IMR-90 (cell line): ENCODE measurements at regions not wholly inside any gene's neighbourhood (a gene's known extent, or its start where the extent isn't known, plus 50 kb on each side); places are given as distances from the start of the nearest gene placed in this dataset.

Experiments
- ATAC-seq: fragments of 200-7000 bp; cut with Tn5 transposase; 2 replicates; pipeline ENCODE4 v1.9.1; 2020; ENCODE audit warnings: low read depth, mild to moderate bottlenecking, moderate library complexity
- BruUV-seq: library from RNA; stranded (reverse); fragments of 400-500 nt; replicated peaks from 2 replicates; lab custom pipeline; 2021; lab: Mats Ljungman, UMichigan
- CTCF ChIA-PET: fragments of 300-600 bp; formaldehyde crosslinking; extraction: SDS; loops from one replicate; lab custom pipeline; 2021; ENCODE audit warnings: antibody characterized with exemption; lab: Yijun Ruan, JAX
- POLR2A ChIA-PET: fragments of 300-600 bp; sonication (Branson Sonifier 250); formaldehyde crosslinking; loops from one replicate; lab custom pipeline; 2022; ENCODE audit warnings: antibody characterized with exemption; ENCODE audit not compliant: unreplicated experiment; lab: Charles Lee
- DNase-seq: peaks from one replicate; pipeline ENCODE4 v3.0.0; 2013
- H2AFZ ChIP-seq: replicated peaks from 2 replicates; pipeline ENCODE3; 2013; ENCODE audit warnings: low read length, mild to moderate bottlenecking; ENCODE audit not compliant: poor library complexity
- H2AK5ac ChIP-seq: 2 replicates; pipeline ENCODE4 v1.6.1; 2013; ENCODE audit warnings: low read depth, low read length, inconsistent platforms
- H2AK9ac ChIP-seq: replicated peaks from 2 replicates; pipeline ENCODE3; 2013; ENCODE audit warnings: mild to moderate bottlenecking, low read depth, low read length, moderate library complexity; ENCODE audit not compliant: poor library complexity
- H2BK120ac ChIP-seq: 2 replicates; pipeline ENCODE4 v1.6.1; 2013; ENCODE audit warnings: low read depth, low read length, inconsistent platforms
- H2BK15ac ChIP-seq: 3 replicates; pipeline ENCODE4 v1.6.1; 2013; ENCODE audit warnings: low read depth, low read length, inconsistent platforms
- H2BK20ac ChIP-seq: 2 replicates; pipeline ENCODE4 v1.6.1; 2013; ENCODE audit warnings: low read depth, mild to moderate bottlenecking, inconsistent platforms, low read length, moderate library complexity
- H2BK5ac ChIP-seq: 2 replicates; pipeline ENCODE4 v1.6.1; 2013; ENCODE audit warnings: mild to moderate bottlenecking, low read depth, low read length, inconsistent platforms; ENCODE audit not compliant: poor library complexity, severe bottlenecking
- H3K14ac ChIP-seq: replicated peaks from 2 replicates; pipeline ENCODE4 v1.6.1; 2013; ENCODE audit warnings: low read depth, low read length, inconsistent platforms
- H3K18ac ChIP-seq: 2 replicates; pipeline ENCODE4 v1.6.1; 2013; ENCODE audit warnings: low read depth, low read length, control low read depth
- H3K23ac ChIP-seq: 2 replicates; pipeline ENCODE4 v1.6.1; 2013; ENCODE audit warnings: low read depth, low read length, inconsistent platforms
- H3K27ac ChIP-seq: 2 replicates; pipeline ENCODE4 v1.5.1; 2013; ENCODE audit warnings: mild to moderate bottlenecking, control low read depth, low read length; ENCODE audit not compliant: insufficient read depth
- H3K27me3 ChIP-seq: 2 replicates; pipeline ENCODE4 v1.6.1; 2013; ENCODE audit warnings: low read length; ENCODE audit not compliant: control insufficient read depth, insufficient read depth
- H3K36me3 ChIP-seq: 2 replicates; pipeline ENCODE4 v1.6.1; 2013; ENCODE audit warnings: low read length, mixed read lengths; ENCODE audit not compliant: control insufficient read depth, insufficient read depth
- H3K4ac ChIP-seq: 2 replicates; pipeline ENCODE4 v1.6.1; 2013; ENCODE audit warnings: low read depth, low read length, inconsistent platforms
- H3K4me1 ChIP-seq: 2 replicates; pipeline ENCODE4 v1.6.1; 2013; ENCODE audit warnings: low read length, mixed read lengths; ENCODE audit not compliant: control insufficient read depth, insufficient read depth
- H3K4me2 ChIP-seq: 2 replicates; pipeline ENCODE4 v1.6.1; 2013; ENCODE audit warnings: low read depth, mild to moderate bottlenecking, control low read depth, low read length, moderate library complexity
- H3K4me3 ChIP-seq: 2 replicates; pipeline ENCODE4 v1.5.1; 2013; ENCODE audit warnings: low read depth, mild to moderate bottlenecking, control low read depth, low read length, moderate library complexity; ENCODE audit not compliant: insufficient read depth
- H3K56ac ChIP-seq: 2 replicates; pipeline ENCODE4 v1.6.1; 2013; ENCODE audit warnings: low read length, inconsistent platforms; ENCODE audit not compliant: insufficient read depth; ENCODE audit errors: extremely low read depth
- H3K79me1 ChIP-seq, 2 experiments: 2 replicates each; pipeline ENCODE4 v1.6.1; 2013; ENCODE audit warnings: low read length in 2 of 2, inconsistent platforms in 1 of 2, low read depth in 1 of 2
- H3K9ac ChIP-seq: 2 replicates; pipeline ENCODE4 v1.6.1; 2013; ENCODE audit warnings: low read depth, low read length, control low read depth
- H3K9me1 ChIP-seq: 2 replicates; pipeline ENCODE4 v1.6.1; 2013; ENCODE audit warnings: low read length, inconsistent platforms; ENCODE audit not compliant: insufficient read depth
- H3K9me3 ChIP-seq: 2 replicates; pipeline ENCODE4 v1.6.1; 2013; ENCODE audit warnings: low read length; ENCODE audit not compliant: control insufficient read depth, insufficient read depth
- H4K20me1 ChIP-seq: 2 replicates; pipeline ENCODE4 v1.6.1; 2013; ENCODE audit warnings: low read length, inconsistent platforms; ENCODE audit not compliant: insufficient read depth
- H4K5ac ChIP-seq: 2 replicates; pipeline ENCODE4 v1.6.1; 2013; ENCODE audit warnings: mild to moderate bottlenecking, low read depth, low read length, control low read depth
- H4K8ac ChIP-seq, 2 experiments: 2 replicates each; pipeline ENCODE4 v1.6.1; 2013; ENCODE audit warnings: low read depth in 2 of 2, low read length in 2 of 2, control low read depth in 1 of 2, inconsistent platforms in 1 of 2
- H4K91ac ChIP-seq: 2 replicates; pipeline ENCODE4 v1.6.1; 2013; ENCODE audit warnings: low read depth, low read length, inconsistent platforms; ENCODE audit not compliant: insufficient read depth
- BHLHE40 ChIP-seq: fragments of 150-350 bp; IDR thresholded peaks from 2 replicates; pipeline ENCODE4 v1.6.1; 2016; ENCODE audit warnings: mild to moderate bottlenecking, low read depth, low read length
- CEBPB ChIP-seq: IDR thresholded peaks from 2 replicates; pipeline ENCODE4 v1.6.1; 2012; ENCODE audit warnings: low read depth, low read length, improper control_type of control experiment
- FOS ChIP-seq: fragments of 150-350 bp; IDR thresholded peaks from 2 replicates; pipeline ENCODE4 v1.6.1; 2016; ENCODE audit warnings: low read depth, low read length
- MAFK ChIP-seq: IDR thresholded peaks from 2 replicates; pipeline ENCODE4 v1.6.1; 2012; ENCODE audit warnings: low read depth, low read length, improper control_type of control experiment
- MAZ ChIP-seq: IDR thresholded peaks from 2 replicates; pipeline ENCODE4 v1.6.1; 2012; ENCODE audit warnings: low read depth, mild to moderate bottlenecking, low read length, improper control_type of control experiment, moderate library complexity, borderline replicate concordance
- MXI1 ChIP-seq: IDR thresholded peaks from 2 replicates; pipeline ENCODE4 v1.6.1; 2012; ENCODE audit warnings: low read depth, mild to moderate bottlenecking, low read length, moderate library complexity, borderline replicate concordance
- NFE2L2 ChIP-seq: fragments of 150-350 bp; IDR thresholded peaks from 2 replicates; pipeline ENCODE4 v1.6.1; 2016; ENCODE audit warnings: low read depth, mild to moderate bottlenecking, low read length
- POLR2A ChIP-seq: IDR thresholded peaks from 2 replicates; pipeline ENCODE4 v1.6.1; 2012; ENCODE audit warnings: mild to moderate bottlenecking, low read depth, low read length
- RAD21 ChIP-seq: IDR thresholded peaks from 2 replicates; pipeline ENCODE4 v1.6.1; 2012; ENCODE audit warnings: low read length, improper control_type of control experiment
- RCOR1 ChIP-seq: IDR thresholded peaks from 2 replicates; pipeline ENCODE4 v1.6.1; 2012; ENCODE audit warnings: mild to moderate bottlenecking, low read length, improper control_type of control experiment; ENCODE audit not compliant: insufficient replicate concordance
- RFX5 ChIP-seq: IDR thresholded peaks from 2 replicates; pipeline ENCODE4 v1.8.0; 2012; ENCODE audit warnings: low read depth, mild to moderate bottlenecking, low read length, moderate library complexity
- SMC3 ChIP-seq: fragments of 150-350 bp; IDR thresholded peaks from 2 replicates; pipeline ENCODE4 v1.6.1; 2016; ENCODE audit warnings: low read depth, mild to moderate bottlenecking, antibody characterized with exemption, low read length, moderate library complexity
- WGBS, 2 experiments: methylation state at CpG; one replicate each; pipeline versions ENCODE4 v1.1.5 to v1.1.7; 2013; ENCODE audit warnings: missing lambda C conversion rate in 2 of 2; ENCODE audit not compliant: insufficient read length in 1 of 2; ENCODE audit errors: extremely low coverage in 2 of 2; 5-methylcytosine and 5-hydroxymethylcytosine counted together
- dilution Hi-C: fragments of 300-500 bp; cut with HindIII; formaldehyde crosslinking; loops from one replicate; pipeline ENCODE4 v1.14.3; 2018; ENCODE audit warnings: low sequenced_read_pairs; ENCODE audit not compliant: unreplicated experiment
- in situ Hi-C: fragments of 300-500 bp; cut with MboI; formaldehyde crosslinking; loops from 3 replicates; pipeline ENCODE4 v1.14.3; 2019; ENCODE audit warnings: low sequenced_read_pairs, inconsistent platforms, mixed read lengths
- intact Hi-C: fragments of 100-400 bp; cut with micrococcal nuclease; formaldehyde crosslinking; loops from 2 replicates; pipeline ENCODE4 v1.10.0; 2022
- TF ChIP-seq, protein P1 (sequence below): fragments of 150-350 bp; IDR thresholded peaks from 2 replicates; pipeline ENCODE4 v1.6.1; 2016; ENCODE audit warnings: low read depth, mild to moderate bottlenecking, low read length, moderate library complexity, borderline replicate concordance
- TF ChIP-seq, protein P2 (sequence below): conservative IDR thresholded peaks from 2 replicates; pipeline ENCODE4 v1.5.1; 2012; ENCODE audit warnings: mild to moderate bottlenecking, low read depth, low read length, improper control_type of control experiment

- Histone ChIP-seq H3K36me3 (no peaks in the 10 kb centered on the region), H2AK9ac (no peak overlapping the region), H2BK5ac (no peak overlapping the region), H3K9ac (no peak overlapping the region), H3K14ac (no peak overlapping the region), H2BK120ac (no peak overlapping the region), H4K8ac (no peak overlapping the region), H4K91ac (no peak overlapping the region), H3K56ac (no peak overlapping the region), H3K27me3 (no peaks in the 10 kb centered on the region), H3K9me1 (no peaks in the 10 kb centered on the region), H3K9me3 (no peaks in the 10 kb centered on the region), H2AK5ac (no peak overlapping the region), H3K27ac (no peak overlapping the region), H3K4me2 (no peak overlapping the region), H2BK15ac (no peak overlapping the region), H2AFZ (no peak overlapping the region), H3K4me3 (no peak overlapping the region), H4K20me1 (no peaks in the 10 kb centered on the region), H3K4me1 (no peaks in the 10 kb centered on the region), H4K5ac (no peak overlapping the region), H2BK20ac (no peak overlapping the region), H3K4ac (no peak overlapping the region), H3K18ac (no peak overlapping the region), H3K79me1 (no peaks in the 10 kb centered on the region), H3K23ac (no peak overlapping the region)
- no peak for DNase-seq
- WGBS, 2 experiments = no CpG with 5 or more reads among the region's 1 CpG
- in situ Hi-C loops = no loop called here
- TF ChIP-seq NFE2L2 (no peak), RCOR1 (no peak), MAFK (no peak), RAD21 (no peak), BHLHE40 (no peak), CEBPB (no peak), MXI1 (no peak), MAZ (no peak), SMC3 (no peak), FOS (no peak), POLR2A (no peak), RFX5 (no peak)
- TF ChIP-seq, protein P1, sequence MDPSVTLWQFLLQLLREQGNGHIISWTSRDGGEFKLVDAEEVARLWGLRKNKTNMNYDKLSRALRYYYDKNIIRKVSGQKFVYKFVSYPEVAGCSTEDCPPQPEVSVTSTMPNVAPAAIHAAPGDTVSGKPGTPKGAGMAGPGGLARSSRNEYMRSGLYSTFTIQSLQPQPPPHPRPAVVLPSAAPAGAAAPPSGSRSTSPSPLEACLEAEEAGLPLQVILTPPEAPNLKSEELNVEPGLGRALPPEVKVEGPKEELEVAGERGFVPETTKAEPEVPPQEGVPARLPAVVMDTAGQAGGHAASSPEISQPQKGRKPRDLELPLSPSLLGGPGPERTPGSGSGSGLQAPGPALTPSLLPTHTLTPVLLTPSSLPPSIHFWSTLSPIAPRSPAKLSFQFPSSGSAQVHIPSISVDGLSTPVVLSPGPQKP = no peak
- TF ChIP-seq, protein P2, sequence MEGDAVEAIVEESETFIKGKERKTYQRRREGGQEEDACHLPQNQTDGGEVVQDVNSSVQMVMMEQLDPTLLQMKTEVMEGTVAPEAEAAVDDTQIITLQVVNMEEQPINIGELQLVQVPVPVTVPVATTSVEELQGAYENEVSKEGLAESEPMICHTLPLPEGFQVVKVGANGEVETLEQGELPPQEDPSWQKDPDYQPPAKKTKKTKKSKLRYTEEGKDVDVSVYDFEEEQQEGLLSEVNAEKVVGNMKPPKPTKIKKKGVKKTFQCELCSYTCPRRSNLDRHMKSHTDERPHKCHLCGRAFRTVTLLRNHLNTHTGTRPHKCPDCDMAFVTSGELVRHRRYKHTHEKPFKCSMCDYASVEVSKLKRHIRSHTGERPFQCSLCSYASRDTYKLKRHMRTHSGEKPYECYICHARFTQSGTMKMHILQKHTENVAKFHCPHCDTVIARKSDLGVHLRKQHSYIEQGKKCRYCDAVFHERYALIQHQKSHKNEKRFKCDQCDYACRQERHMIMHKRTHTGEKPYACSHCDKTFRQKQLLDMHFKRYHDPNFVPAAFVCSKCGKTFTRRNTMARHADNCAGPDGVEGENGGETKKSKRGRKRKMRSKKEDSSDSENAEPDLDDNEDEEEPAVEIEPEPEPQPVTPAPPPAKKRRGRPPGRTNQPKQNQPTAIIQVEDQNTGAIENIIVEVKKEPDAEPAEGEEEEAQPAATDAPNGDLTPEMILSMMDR = no peak
- intact Hi-C loops = no loop called here
- ChIA-PET POLR2A (no interaction called here), CTCF (interaction anchor here (1.1 kb wide), 1 partner anchor 9 kb away, joined by 3 read pairs; no protein-coding TSS in a partner anchor)
- dilution Hi-C loops = no loop called here
- BruUV-seq = no TSS peak
- no peak for ATAC-seq
These were observed 103.4 kb upstream of the KITLG start for GRCh38 chr12:88683628-88684027.
